Tibial artery (tissue), 4 donors: ENCODE measurements at regions not wholly inside any gene's neighbourhood (a gene's known extent, or its start where the extent isn't known, plus 50 kb on each side); places are given as distances from the start of the nearest gene placed in this dataset.

Source experiments
- DNase-seq, 2 donors: peaks; one replicate each; pipeline ENCODE4 v3.0.0-alpha.2; 2019
- H3K27ac ChIP-seq, 2 donors: fragments of 200-600 bp; sonication (generic) in 1 of 2; 1 replicate in 1 of 2; 2 replicates in 1 of 2; pipeline ENCODE4 v1.5.1; 2018 to 2019; ENCODE audit warnings: mild to moderate bottlenecking in 1 of 2
- H3K27me3 ChIP-seq, 2 donors: fragments of 200-600 bp; sonication (generic) in 1 of 2; one replicate each; pipeline versions ENCODE4 v1.5.1 to v1.6.0; 2016 to 2019
- H3K36me3 ChIP-seq, 3 donors: fragments of 200-600 bp; sonication (generic) in 2 of 3; one replicate each; pipeline ENCODE4 v1.5.1; 2016 to 2019; ENCODE audit warnings: mild to moderate bottlenecking in 2 of 3
- H3K4me1 ChIP-seq, 4 donors: fragments of 200-600 bp; sonication (generic) in 2 of 4; 1 replicate in 3 of 4; 2 replicates in 1 of 4; pipeline ENCODE4 v1.5.1; 2016 to 2019
- H3K4me3 ChIP-seq, 2 donors: fragments of 200-600 bp; sonication (generic) in 1 of 2; 1 replicate in 1 of 2; 2 replicates in 1 of 2; pipeline ENCODE4 v1.5.1; 2018 to 2019; ENCODE audit warnings: mild to moderate bottlenecking in 2 of 2
- H3K9me3 ChIP-seq, 3 donors: fragments of 200-600 bp; sonication (generic) in 1 of 3; one replicate each; pipeline ENCODE4 v1.5.1; 2016 to 2019
- intact Hi-C: fragments of 100-400 bp; cut with DNase I; formaldehyde crosslinking; loops from one replicate; pipeline ENCODE4 v1.15.0; 2023; ENCODE audit warnings: low total_unique reads
- TF ChIP-seq, protein P1 (sequence below), 2 experiments: fragments of 200-600 bp in 1 of 2; fragments of 450-650 bp in 1 of 2; IDR thresholded peaks; one replicate each; pipeline ENCODE4 v1.5.1; 2017 to 2019; ENCODE audit warnings: antibody characterized with exemption in 2 of 2, mild to moderate bottlenecking in 1 of 2, moderate library complexity in 1 of 2

DNA sequence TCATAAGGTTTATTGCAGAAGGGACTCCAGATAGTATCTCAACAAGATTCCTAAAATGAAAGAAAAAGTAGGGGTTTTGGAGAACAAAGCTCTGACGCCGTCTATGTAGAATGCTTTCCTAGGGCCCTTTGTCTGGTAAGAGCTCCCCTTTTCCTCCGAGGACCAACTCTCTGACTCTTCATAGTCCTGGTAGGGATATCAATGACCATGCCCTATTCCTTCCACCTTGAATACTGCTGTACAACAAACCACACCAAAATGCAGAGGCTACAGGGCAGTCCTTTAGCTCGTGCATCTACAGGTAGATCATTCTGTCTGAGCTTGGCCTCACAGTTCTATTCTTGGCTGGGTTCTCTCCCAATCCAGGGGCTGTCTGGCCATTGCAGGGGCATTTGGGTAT is 190.3 kb downstream of the WDR11 start:
- H3K4me1 ChIP-seq: no peaks in the 10 kb centered on the region
- intact Hi-C loops: no loop called here
- no peak for DNase-seq
- no peak overlapping the region for H3K4me3 ChIP-seq
- H3K27me3 ChIP-seq: peaks cover 0 to 7% of the 10 kb centered on the region in 2 donors
- no peaks in the 10 kb centered on the region for H3K36me3 ChIP-seq
- no peaks in the 10 kb centered on the region for H3K9me3 ChIP-seq
- TF ChIP-seq, protein P1, sequence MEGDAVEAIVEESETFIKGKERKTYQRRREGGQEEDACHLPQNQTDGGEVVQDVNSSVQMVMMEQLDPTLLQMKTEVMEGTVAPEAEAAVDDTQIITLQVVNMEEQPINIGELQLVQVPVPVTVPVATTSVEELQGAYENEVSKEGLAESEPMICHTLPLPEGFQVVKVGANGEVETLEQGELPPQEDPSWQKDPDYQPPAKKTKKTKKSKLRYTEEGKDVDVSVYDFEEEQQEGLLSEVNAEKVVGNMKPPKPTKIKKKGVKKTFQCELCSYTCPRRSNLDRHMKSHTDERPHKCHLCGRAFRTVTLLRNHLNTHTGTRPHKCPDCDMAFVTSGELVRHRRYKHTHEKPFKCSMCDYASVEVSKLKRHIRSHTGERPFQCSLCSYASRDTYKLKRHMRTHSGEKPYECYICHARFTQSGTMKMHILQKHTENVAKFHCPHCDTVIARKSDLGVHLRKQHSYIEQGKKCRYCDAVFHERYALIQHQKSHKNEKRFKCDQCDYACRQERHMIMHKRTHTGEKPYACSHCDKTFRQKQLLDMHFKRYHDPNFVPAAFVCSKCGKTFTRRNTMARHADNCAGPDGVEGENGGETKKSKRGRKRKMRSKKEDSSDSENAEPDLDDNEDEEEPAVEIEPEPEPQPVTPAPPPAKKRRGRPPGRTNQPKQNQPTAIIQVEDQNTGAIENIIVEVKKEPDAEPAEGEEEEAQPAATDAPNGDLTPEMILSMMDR (IDR thresholded peaks at IDR 0.05): no peak
- no peak overlapping the region for H3K27ac ChIP-seq

GRCh38 chr10:121041906-121042305 is 190.7 kb downstream of the WDR11 start:
- no peak overlapping the region for H3K4me3 ChIP-seq
- no peaks in the 10 kb centered on the region for H3K4me1 ChIP-seq
- no peaks in the 10 kb centered on the region for H3K36me3 ChIP-seq
- TF ChIP-seq, protein P1 (IDR thresholded peaks at IDR 0.05): no peak
- intact Hi-C loops: no loop called here
- no peak for DNase-seq
- no peak overlapping the region for H3K27ac ChIP-seq
- peaks cover 0 to 7% of the 10 kb centered on the region in 2 donors for H3K27me3 ChIP-seq
- H3K9me3 ChIP-seq: no peaks in the 10 kb centered on the region

- DNase-seq: no peak
- intact Hi-C loops: no loop called here
Observed at GRCh38 chr10:121042342-121042741, 191.2 kb downstream of the WDR11 start.

DNA sequence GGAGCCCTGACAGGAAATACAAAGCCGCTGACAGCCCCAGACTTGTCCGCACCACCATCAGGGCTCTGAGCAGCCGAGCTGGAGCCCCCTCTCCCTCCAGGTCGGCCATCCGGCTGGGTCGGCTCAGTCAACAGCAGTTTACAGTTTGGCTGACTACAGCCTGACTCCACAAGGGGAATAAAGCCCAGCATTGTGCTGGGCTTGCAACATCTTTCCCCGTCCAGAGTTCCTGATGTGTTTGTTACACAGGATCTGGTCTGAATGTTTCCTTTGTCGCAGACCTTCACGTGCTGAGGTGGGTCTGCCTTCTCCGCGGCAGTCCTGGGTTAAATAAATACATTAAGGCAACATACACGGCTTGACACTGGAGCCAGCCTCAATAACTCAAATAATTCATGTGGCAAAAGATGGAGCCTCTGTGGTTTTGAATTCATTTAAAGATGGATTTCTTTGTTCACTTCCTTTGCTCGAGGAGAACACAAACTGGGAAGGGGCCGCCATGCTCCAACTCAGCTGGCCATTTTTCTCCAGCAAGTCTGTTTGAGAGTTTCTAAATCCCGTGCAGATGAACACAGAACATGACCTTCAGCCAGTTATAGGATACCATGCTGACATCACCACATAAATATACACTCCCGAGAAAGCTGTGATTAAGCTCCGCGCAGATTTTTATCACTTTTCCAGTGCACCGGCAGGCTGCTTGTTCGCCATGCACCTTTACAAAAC is 192.1 kb downstream of the WDR11 start:
- Histone ChIP-seq H3K4me3 (no peak overlapping the region), H3K9me3 (no peaks in the 10 kb centered on the region), H3K27me3 (peaks cover 0 to 7% of the 10 kb centered on the region in 2 donors), H3K27ac (no peak overlapping the region), H3K36me3 (no peaks in the 10 kb centered on the region), H3K4me1 (no peaks in the 10 kb centered on the region)
- no peak for DNase-seq
- TF ChIP-seq, protein P1 (IDR thresholded peaks at IDR 0.05): no peak
- intact Hi-C loops: no loop called here

More at GRCh38 chr10:121042342-121042741, 191.2 kb downstream of the WDR11 start:
- H3K4me3 ChIP-seq: no peak overlapping the region
- TF ChIP-seq, protein P1 (IDR thresholded peaks at IDR 0.05): no peak
- no peaks in the 10 kb centered on the region for H3K36me3 ChIP-seq
- no peaks in the 10 kb centered on the region for H3K9me3 ChIP-seq
- no peaks in the 10 kb centered on the region for H3K4me1 ChIP-seq
- H3K27me3 ChIP-seq: peaks cover 0 to 7% of the 10 kb centered on the region in 2 donors
- no peak overlapping the region for H3K27ac ChIP-seq

DNA sequence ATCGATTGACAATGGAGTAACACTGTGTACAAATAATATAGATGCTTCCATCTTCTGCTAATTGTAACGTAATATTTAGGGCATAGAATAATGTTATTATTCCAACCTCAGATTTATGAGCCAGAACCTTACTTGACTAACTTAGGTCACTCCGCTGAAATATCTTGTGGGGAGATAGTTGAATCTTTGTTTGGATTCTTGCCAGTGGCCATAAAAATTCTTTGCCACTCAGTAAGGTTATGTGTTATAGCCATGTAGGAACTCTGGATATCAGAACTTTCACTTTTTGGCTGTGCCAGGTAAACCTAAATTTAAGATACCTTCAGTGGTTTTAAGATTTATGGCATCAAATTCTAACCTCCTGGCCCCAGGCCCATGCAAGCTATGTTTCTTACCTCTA is 197.6 kb downstream of the WDR11 start:
- DNase-seq: no peak
- Histone ChIP-seq H3K27ac (no peak overlapping the region), H3K9me3 (no peaks in the 10 kb centered on the region), H3K36me3 (no peaks in the 10 kb centered on the region), H3K27me3 (no peaks in the 10 kb centered on the region), H3K4me1 (no peaks in the 10 kb centered on the region), H3K4me3 (no peak overlapping the region)
- TF ChIP-seq, protein P1 (IDR thresholded peaks at IDR 0.05): no peak
- intact Hi-C loops: no loop called here
